ENCODE measurements at regions not wholly inside any gene's neighbourhood (a gene's known extent, or its start where the extent isn't known, plus 50 kb on each side); places are given as distances from the start of the nearest gene placed in this dataset.

GRCh38 chr13:34243403-34243802 lies 425.5 kb downstream of the RFC3 start:
- TF ChIP-seq CTCF (IDR thresholded peaks at IDR 0.05) (no peak), ZFX (IDR thresholded peaks at IDR 0.05; ENCODE audit: borderline replicate concordance) (no peak)

All from 22Rv1 (cell line).